RWPE1 (cell line): ENCODE measurements at regions not wholly inside any gene's neighbourhood (a gene's known extent, or its start where the extent isn't known, plus 50 kb on each side); places are given as distances from the start of the nearest gene placed in this dataset.

ENCODE experiments used
- CTCF ChIA-PET: fragments of 350-600 bp; sonication (Branson Sonifier 250); formaldehyde crosslinking; extraction: SDS; loops from one replicate; lab custom pipeline; 2021; lab: Yijun Ruan, JAX
- POLR2A ChIA-PET: fragments of 400-600 bp; formaldehyde crosslinking; extraction: SDS; loops from one replicate; lab custom pipeline; 2020; ENCODE audit warnings: antibody characterized with exemption; ENCODE audit not compliant: low non-redundant PET; lab: Yijun Ruan, JAX
- DNase-seq: peaks from one replicate; pipeline ENCODE4 v3.0.0; 2012; ENCODE audit warnings: low spot score
- H3K27ac ChIP-seq: fragments of 450-650 bp; 2 replicates; pipeline ENCODE4 v1.5.1; 2017
- TF ChIP-seq, protein P1 (sequence below): fragments of 450-650 bp; conservative IDR thresholded peaks from 2 replicates; pipeline ENCODE4 v1.5.1; 2017; ENCODE audit warnings: low read depth, mild to moderate bottlenecking

GRCh38 chr10:78844960-78845607 is 223.7 kb upstream of the ZMIZ1 start:
- ChIA-PET POLR2A (no interaction called here), CTCF (no interaction called here)
- DNase-seq = no peak
- TF ChIP-seq, protein P1, sequence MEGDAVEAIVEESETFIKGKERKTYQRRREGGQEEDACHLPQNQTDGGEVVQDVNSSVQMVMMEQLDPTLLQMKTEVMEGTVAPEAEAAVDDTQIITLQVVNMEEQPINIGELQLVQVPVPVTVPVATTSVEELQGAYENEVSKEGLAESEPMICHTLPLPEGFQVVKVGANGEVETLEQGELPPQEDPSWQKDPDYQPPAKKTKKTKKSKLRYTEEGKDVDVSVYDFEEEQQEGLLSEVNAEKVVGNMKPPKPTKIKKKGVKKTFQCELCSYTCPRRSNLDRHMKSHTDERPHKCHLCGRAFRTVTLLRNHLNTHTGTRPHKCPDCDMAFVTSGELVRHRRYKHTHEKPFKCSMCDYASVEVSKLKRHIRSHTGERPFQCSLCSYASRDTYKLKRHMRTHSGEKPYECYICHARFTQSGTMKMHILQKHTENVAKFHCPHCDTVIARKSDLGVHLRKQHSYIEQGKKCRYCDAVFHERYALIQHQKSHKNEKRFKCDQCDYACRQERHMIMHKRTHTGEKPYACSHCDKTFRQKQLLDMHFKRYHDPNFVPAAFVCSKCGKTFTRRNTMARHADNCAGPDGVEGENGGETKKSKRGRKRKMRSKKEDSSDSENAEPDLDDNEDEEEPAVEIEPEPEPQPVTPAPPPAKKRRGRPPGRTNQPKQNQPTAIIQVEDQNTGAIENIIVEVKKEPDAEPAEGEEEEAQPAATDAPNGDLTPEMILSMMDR = no peak
- H3K27ac ChIP-seq = no peak overlapping the region

DNA sequence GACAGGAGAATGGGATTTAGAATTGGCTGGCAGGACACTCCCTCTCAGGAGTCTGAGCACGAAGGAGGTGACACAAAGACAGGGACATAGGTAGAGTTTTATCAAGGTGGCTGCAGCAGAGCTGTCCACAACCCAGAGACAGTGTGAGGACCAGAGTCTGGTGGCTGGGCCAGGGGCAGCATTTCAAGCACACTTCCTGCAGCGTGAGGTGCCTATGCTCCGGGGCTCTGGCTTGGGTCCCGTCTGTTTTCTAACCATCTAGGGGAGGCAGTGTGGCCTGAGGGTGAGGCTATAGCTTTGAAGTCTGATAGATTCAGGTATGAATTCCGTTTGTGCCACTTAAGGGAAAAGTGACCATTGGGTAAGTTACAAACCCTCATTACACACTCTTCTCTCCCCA is 222.7 kb upstream of the ZMIZ1 start:
- no peak for DNase-seq
- H3K27ac ChIP-seq = no peak overlapping the region
- POLR2A ChIA-PET = no interaction called here
- TF ChIP-seq, protein P1 = no peak
- CTCF ChIA-PET = interaction anchor here (0.6 kb wide), 1 partner anchor 8 kb away, joined by 3 read pairs; no protein-coding TSS in a partner anchor

- DNase-seq = no peak
- H3K27ac ChIP-seq = no peak overlapping the region
- ChIA-PET CTCF (interaction anchor here (0.6 to 0.7 kb wide), 2 partner anchors 8 to 20 kb away, joined by 3 read pairs; no protein-coding TSS in a partner anchor), POLR2A (no interaction called here)
- TF ChIP-seq, protein P1 = no peak
Observed at GRCh38 chr10:78846760-78847159, 222.0 kb upstream of the ZMIZ1 start.

GRCh38 chr10:78847485-78847884 is 221.3 kb upstream of the ZMIZ1 start:
- no peak overlapping the region for H3K27ac ChIP-seq
- POLR2A ChIA-PET = no interaction called here
- CTCF ChIA-PET = no interaction called here
- TF ChIP-seq, protein P1 = no peak
- no peak for DNase-seq

DNA sequence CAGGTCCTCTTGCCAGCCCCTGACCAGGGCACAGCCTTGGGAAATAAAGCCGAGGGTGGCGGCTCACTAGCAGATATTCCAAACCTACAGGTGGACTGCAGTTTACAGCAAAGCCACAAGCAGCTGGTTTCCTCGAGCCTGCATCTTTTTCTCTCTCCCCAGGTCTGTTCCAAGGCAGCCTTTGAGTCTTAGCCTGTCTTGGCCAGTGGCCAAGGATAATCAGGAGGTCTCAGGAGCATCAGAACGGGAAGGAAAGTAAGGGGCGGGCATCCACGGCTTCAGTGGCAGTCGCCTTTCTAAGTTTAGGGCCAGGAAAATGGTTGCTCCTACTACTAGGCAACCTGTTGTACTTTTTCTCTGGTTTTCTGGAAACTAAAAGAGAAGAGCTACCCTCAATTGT is 219.7 kb upstream of the ZMIZ1 start:
- TF ChIP-seq, protein P1 = no peak
- DNase-seq = no peak
- H3K27ac ChIP-seq = no peak overlapping the region
- CTCF ChIA-PET = no interaction called here
- POLR2A ChIA-PET = no interaction called here

- no peak for DNase-seq
- TF ChIP-seq, protein P1 = no peak
- CTCF ChIA-PET = interaction anchor here (0.8 kb wide), 1 partner anchor 802 kb away, joined by 4 read pairs; no protein-coding TSS in a partner anchor
- H3K27ac ChIP-seq = no peak overlapping the region
- POLR2A ChIA-PET = no interaction called here
Observed at GRCh38 chr10:78849731-78850130, 219.0 kb upstream of the ZMIZ1 start.
